ENCODE measurements at regions not wholly inside any gene's neighbourhood (a gene's known extent, or its start where the extent isn't known, plus 50 kb on each side); places are given as distances from the start of the nearest gene placed in this dataset.

DNA sequence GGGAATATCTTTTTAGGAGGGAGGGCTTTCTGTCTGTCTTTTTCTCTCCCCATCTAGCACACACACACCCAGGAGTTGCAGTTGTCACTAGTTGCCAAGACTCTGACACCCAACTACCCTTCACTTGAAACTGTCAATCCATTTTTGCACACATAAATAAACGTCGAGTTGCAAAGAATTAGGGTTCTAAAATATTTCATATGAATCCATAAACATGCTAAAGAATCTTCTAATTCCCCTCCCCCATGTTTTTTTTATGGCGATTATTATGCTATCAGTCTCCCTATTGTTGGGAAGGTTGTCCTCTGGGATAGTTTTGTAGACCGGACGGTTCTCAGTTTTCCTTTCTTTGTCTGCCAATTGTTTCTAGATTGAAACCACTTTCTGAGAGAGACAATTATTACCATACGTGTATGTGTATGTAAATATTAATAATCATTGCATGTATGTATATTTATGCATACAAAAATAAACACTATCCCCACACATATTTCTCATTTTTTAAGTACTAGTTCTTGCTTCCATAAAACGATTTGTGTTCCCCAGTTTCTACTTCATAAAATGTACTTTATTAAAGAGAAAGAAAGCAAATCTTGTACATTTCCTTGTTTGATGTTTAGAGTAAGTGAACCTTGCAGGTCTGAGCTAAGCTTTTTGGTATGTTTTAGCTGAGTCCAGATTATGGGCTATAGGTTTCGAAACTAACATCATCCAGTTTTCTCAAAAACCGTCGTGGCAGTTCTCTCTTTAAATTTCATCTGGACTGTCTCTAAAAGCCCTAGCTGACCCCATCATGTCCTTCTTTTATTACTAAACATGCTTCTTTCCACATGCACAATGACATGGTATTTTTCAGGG, 165.0 kb upstream of the MPDZ start:
- H3K9me3 Mint-ChIP-seq: no peaks in the 10 kb centered on the region

DNA sequence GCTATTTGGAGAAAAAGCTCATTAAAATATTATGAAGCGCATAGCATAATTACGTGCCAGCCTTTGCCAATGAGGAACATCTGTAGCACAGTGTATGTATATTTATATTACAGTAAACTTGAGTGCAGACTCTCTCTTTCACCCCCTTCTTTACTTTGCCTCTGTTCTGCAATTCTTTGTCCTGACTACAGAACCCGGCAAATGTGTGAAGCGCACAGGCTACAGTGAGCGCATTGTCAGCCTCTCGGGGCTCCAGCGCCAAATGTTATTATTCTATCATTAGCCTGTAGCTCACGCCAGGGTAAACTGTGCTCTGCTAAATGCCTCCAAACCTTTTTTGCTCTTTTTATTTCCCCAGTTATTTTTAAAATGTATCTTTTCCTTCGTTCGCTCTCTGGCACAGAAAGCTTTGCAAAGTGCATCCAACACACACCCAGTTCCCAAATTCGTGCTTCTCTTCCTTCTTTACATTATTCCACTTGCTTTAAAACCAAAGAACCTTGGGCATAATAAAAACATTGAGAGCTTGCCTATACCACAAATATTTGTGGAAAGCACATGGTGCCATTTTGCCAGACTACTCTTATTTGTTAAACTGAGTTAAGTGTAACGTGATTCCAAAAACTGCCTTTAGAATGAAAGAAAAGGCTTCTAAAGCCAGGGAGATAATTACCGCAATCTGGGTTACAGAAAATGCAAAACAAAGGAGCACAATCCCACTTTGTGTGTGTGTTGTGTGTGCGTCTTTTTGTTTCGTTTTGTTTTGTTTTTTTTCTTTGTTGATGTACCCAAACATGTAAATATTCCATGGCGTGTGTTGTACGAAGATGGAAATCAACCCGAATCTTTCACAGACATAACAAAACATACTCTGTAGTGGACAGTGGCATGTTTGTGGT, 164.1 kb upstream of the MPDZ start:
- no peaks in the 10 kb centered on the region for H3K27me3 Mint-ChIP-seq
- H3K9me3 Mint-ChIP-seq: no peaks in the 10 kb centered on the region
- ChIA-PET POLR2A (no interaction called here), CTCF (no interaction called here)
- ATAC-seq (ENCODE audit: low read depth) (no peak), DNase-seq (no peak)
- TF ChIP-seq, protein P1, sequence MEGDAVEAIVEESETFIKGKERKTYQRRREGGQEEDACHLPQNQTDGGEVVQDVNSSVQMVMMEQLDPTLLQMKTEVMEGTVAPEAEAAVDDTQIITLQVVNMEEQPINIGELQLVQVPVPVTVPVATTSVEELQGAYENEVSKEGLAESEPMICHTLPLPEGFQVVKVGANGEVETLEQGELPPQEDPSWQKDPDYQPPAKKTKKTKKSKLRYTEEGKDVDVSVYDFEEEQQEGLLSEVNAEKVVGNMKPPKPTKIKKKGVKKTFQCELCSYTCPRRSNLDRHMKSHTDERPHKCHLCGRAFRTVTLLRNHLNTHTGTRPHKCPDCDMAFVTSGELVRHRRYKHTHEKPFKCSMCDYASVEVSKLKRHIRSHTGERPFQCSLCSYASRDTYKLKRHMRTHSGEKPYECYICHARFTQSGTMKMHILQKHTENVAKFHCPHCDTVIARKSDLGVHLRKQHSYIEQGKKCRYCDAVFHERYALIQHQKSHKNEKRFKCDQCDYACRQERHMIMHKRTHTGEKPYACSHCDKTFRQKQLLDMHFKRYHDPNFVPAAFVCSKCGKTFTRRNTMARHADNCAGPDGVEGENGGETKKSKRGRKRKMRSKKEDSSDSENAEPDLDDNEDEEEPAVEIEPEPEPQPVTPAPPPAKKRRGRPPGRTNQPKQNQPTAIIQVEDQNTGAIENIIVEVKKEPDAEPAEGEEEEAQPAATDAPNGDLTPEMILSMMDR (IDR thresholded peaks at IDR 0.05): no peak
- no peaks in the 10 kb centered on the region for H3K36me3 Mint-ChIP-seq (ENCODE audit: low read depth)
- no peak overlapping the region for H3K27ac Mint-ChIP-seq
- H3K4me3 Mint-ChIP-seq: no peak overlapping the region
- H3K4me1 Mint-ChIP-seq: no peaks in the 10 kb centered on the region
- intact Hi-C loops (cut with micrococcal nuclease): no loop called here

More for the DNA sequence above, 165.0 kb upstream of the MPDZ start:
- no peaks in the 10 kb centered on the region for H3K4me1 Mint-ChIP-seq
- CTCF ChIA-PET: no interaction called here
- no peak overlapping the region for H3K4me3 Mint-ChIP-seq
- H3K36me3 Mint-ChIP-seq (ENCODE audit: low read depth): no peaks in the 10 kb centered on the region
- DNase-seq: no peak
- intact Hi-C loops (cut with micrococcal nuclease): no loop called here
- TF ChIP-seq, protein P1 (IDR thresholded peaks at IDR 0.05): no peak
- POLR2A ChIA-PET: no interaction called here
- no peak for ATAC-seq (ENCODE audit: low read depth)
- no peaks in the 10 kb centered on the region for H3K27me3 Mint-ChIP-seq
- H3K27ac Mint-ChIP-seq: no peak overlapping the region

DNA sequence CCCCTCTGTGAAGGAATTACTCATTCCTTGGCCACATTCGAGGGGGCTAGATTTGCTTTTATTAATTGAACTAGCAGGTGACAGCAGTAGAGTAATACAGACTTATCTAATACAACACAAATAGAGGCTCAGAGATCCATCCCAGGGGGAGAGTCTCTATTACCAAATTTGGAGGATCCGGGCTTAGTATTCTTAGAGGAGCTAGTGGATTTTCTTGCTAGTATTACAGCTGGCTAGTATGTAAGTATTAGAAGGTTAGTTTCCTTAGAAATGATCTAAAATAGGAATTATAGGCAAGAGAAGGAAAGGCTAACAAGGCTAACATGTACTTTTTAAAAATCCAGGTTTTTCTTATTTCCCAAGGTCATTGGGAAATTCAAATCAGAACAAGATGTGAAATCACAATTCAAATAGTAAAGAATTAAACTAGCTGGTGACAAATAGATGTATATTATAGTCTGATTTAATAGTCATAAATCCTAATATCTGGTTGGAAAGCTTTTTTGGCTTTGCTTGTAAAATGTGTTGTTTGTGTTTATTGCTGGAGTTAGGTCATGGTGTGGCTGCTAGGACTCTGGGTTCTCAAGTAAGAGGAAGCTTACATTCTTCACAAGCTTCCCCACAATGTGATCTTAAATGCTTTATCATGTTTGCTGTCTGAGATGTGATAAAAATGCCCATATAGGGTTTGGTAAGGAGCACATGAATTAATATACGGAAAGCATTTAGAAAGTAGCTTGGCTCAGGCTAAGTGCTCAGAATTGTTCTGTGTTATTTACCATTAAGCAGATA, 160.4 kb upstream of the MPDZ start:
- Mint-ChIP-seq H3K4me3 (no peak overlapping the region), H3K27ac (no peak overlapping the region), H3K36me3 (ENCODE audit: low read depth) (no peaks in the 10 kb centered on the region), H3K27me3 (no peaks in the 10 kb centered on the region), H3K9me3 (no peaks in the 10 kb centered on the region), H3K4me1 (no peaks in the 10 kb centered on the region)
- TF ChIP-seq, protein P1 (IDR thresholded peaks at IDR 0.05): no peak
- no peak for ATAC-seq (ENCODE audit: low read depth)
- DNase-seq: no peak
- CTCF ChIA-PET: interaction anchor here (1.0 kb wide), 1 partner anchor 12 kb away, joined by 3 read pairs; no protein-coding TSS in a partner anchor
- intact Hi-C loops (cut with micrococcal nuclease): no loop called here
- POLR2A ChIA-PET: no interaction called here

DNA sequence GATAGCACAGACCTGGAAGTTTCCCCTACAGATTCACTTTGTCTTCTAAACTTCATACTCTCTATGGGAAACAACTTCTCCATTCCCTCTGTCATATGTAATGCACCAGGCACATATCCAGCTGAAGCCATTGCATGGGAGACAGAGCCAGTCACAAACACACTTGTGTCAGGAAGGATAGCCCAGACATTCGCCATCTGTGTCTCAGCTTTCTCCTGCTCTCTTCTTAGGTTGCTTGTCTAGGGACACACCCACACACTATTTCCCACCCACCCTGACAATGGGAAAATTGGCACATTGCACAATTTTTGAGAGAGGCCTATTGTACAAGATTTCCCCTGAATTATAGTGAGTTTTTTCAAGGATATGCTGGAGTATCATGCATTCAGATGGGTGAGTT, 158.4 kb upstream of the MPDZ start:
- no peak overlapping the region for H3K27ac Mint-ChIP-seq
- no peak for ATAC-seq (ENCODE audit: low read depth)
- ChIA-PET CTCF (no interaction called here), POLR2A (no interaction called here)
- H3K4me3 Mint-ChIP-seq: no peak overlapping the region
- no peak for DNase-seq
- no peaks in the 10 kb centered on the region for H3K27me3 Mint-ChIP-seq
- TF ChIP-seq, protein P1 (IDR thresholded peaks at IDR 0.05): no peak
- H3K36me3 Mint-ChIP-seq (ENCODE audit: low read depth): no peaks in the 10 kb centered on the region
- H3K4me1 Mint-ChIP-seq: no peaks in the 10 kb centered on the region
- H3K9me3 Mint-ChIP-seq: no peaks in the 10 kb centered on the region
- intact Hi-C loops (cut with micrococcal nuclease): no loop called here
